HCEC 1CT (cell line): ENCODE measurements at regions not wholly inside any gene's neighbourhood (a gene's known extent, or its start where the extent isn't known, plus 50 kb on each side); places are given as distances from the start of the nearest gene placed in this dataset.
A peak's percentile ranks its signal among the peaks of the same experiment; 100 is the strongest.
"Not testable (repeated sequence)": the region's sequence is repeated elsewhere in the genome, so short reads cannot be mapped to it uniquely, and the experiment has no call there.

Source experiments
- DNase-seq: peaks from one replicate; pipeline ENCODE4 v3.0.0-alpha.2; 2017

GRCh38 chr17:78305801-78306200 is 54.1 kb downstream of the SOCS3 start:
- DNase-seq, result no peak

- no peak for DNase-seq
These were observed 55.3 kb downstream of the SOCS3 start for GRCh38 chr17:78304549-78305037.

- DNase-seq, result no peak
These were observed 57.4 kb downstream of the SOCS3 start for GRCh38 chr17:78302478-78302877.

GRCh38 chr17:78301821-78302213 is 58.1 kb downstream of the SOCS3 start:
- DNase-seq, result no peak

GRCh38 chr17:78300962-78301820 is 58.7 kb downstream of the SOCS3 start:
- DNase-seq, result peak; percentile 72

GRCh38 chr17:78299049-78299448 is 60.8 kb downstream of the SOCS3 start:
- no peak for DNase-seq

- DNase-seq, result no peak
These were observed 63.3 kb downstream of the TMEM235 start for GRCh38 chr17:78294776-78295175.

- no peak for DNase-seq
These were observed 62.9 kb downstream of the TMEM235 start for GRCh38 chr17:78294356-78294755.

GRCh38 chr17:78293151-78293550 is 61.7 kb downstream of the TMEM235 start:
- DNase-seq, result not testable (repeated sequence)

- DNase-seq, result no peak
These were observed 60.8 kb downstream of the TMEM235 start for GRCh38 chr17:78291944-78292910.

GRCh38 chr17:78290721-78291120 is 59.3 kb downstream of the TMEM235 start:
- no peak for DNase-seq
